MCF 10A (cell line): ENCODE measurements at regions not wholly inside any gene's neighbourhood (a gene's known extent, or its start where the extent isn't known, plus 50 kb on each side); places are given as distances from the start of the nearest gene placed in this dataset.

ENCODE experiments used
- BruUV-seq: library from RNA; stranded (reverse); fragments of 400-500 nt; replicated peaks from 2 replicates; lab custom pipeline; 2021; lab: Mats Ljungman, UMichigan
- CTCF ChIA-PET: fragments of 300-600 bp; sonication (Branson Sonifier 250); formaldehyde crosslinking; extraction: SDS; loops from one replicate; lab custom pipeline; 2021; ENCODE audit warnings: antibody characterized with exemption, inconsistent platforms; lab: Yijun Ruan, JAX
- POLR2A ChIA-PET: fragments of 300-600, 350-650 bp; sonication (Branson Sonifier 250); formaldehyde crosslinking; extraction: SDS; loops from one replicate; lab custom pipeline; 2020; ENCODE audit warnings: antibody characterized with exemption, inconsistent platforms; lab: Yijun Ruan, JAX
- DNase-seq: peaks from one replicate; pipeline ENCODE4 v3.0.0-alpha.2; 2018; ENCODE audit not compliant: unreplicated experiment
- H3K27ac Mint-ChIP-seq: one replicate; pipeline ENCODE4 v1.8.0; 2022; ENCODE audit warnings: mild to moderate bottlenecking, low read depth, mixed read lengths; ENCODE audit not compliant: unreplicated experiment
- H3K27me3 Mint-ChIP-seq: one replicate; pipeline ENCODE4 v1.8.0; 2022; ENCODE audit warnings: mixed read lengths; ENCODE audit not compliant: insufficient read depth, unreplicated experiment
- H3K36me3 Mint-ChIP-seq: one replicate; pipeline ENCODE4 v1.8.0; 2022; ENCODE audit warnings: mild to moderate bottlenecking, moderate library complexity, mixed read lengths; ENCODE audit not compliant: insufficient read depth, unreplicated experiment
- H3K4me1 Mint-ChIP-seq: one replicate; pipeline ENCODE4 v1.8.0; 2022; ENCODE audit warnings: mixed read lengths; ENCODE audit not compliant: insufficient read depth, unreplicated experiment
- H3K4me3 Mint-ChIP-seq: one replicate; pipeline ENCODE4 v1.8.0; 2022; ENCODE audit warnings: mild to moderate bottlenecking, moderate library complexity, mixed read lengths; ENCODE audit not compliant: unreplicated experiment
- H3K9me3 Mint-ChIP-seq: one replicate; pipeline ENCODE4 v1.8.0; 2022; ENCODE audit warnings: mixed read lengths; ENCODE audit not compliant: unreplicated experiment
- intact Hi-C: fragments of 100-400 bp; cut with micrococcal nuclease; formaldehyde crosslinking; loops from 2 replicates; pipeline ENCODE4 v1.14.1; 2022
- TF ChIP-seq, protein P1 (sequence below): fragments of 200-600 bp; IDR thresholded peaks from one replicate; pipeline ENCODE4 v1.8.0; 2022; ENCODE audit warnings: antibody characterized with exemption, mild to moderate bottlenecking; ENCODE audit not compliant: unreplicated experiment

DNA sequence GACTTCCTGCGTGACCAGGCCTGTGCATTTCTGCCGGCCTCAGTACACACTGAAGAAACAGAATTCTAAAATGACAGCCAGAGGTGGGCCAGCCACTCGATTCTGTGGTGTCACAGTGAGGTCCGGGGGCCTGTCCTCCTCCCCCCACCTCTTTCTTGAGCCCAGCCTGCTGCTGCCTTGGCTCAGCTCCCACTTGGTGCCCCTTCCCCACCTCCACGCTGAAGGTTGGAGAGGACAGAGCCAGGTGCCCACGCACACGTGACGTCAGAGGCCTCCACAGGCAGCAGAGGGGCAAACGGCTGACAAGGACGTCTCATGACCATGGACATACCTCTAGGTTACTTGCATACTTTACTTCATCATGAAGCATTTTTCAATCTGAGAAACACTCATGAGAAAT is 78.0 kb upstream of the SHANK2 start:
- ChIA-PET POLR2A (no interaction called here), CTCF (interaction anchor here (1.4 kb wide), 1 partner anchor 862 kb away, joined by 3 read pairs; no protein-coding TSS in a partner anchor)

DNA sequence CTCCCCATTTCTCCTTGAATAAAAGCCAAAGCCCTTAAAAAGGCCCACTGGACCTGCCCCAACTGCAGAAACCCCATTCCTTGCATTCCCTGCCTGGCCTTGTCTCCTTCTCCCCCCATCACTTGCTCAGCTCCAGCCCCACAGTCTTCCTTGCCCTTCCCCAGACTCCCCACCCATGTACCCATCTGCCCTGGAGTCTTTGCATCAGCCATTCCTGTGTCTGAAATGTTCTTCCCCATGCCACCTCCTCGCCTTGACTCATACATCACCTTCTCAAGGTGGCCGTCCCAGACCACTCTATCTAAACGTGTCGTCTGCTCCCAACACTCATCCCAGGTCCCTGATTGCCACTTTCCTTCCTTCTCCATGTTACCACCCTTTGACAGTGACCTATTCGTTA is 77.4 kb upstream of the SHANK2 start:
- Mint-ChIP-seq H3K36me3 (no peaks in the 10 kb centered on the region), H3K27ac (no peak overlapping the region), H3K9me3 (peaks cover 16% of the 10 kb centered on the region), H3K4me3 (no peak overlapping the region), H3K4me1 (no peaks in the 10 kb centered on the region), H3K27me3 (no peaks in the 10 kb centered on the region)
- POLR2A ChIA-PET, result no interaction called here
- CTCF ChIA-PET, result interaction anchor here (1.3 kb wide), 1 partner anchor 864 kb away, joined by 3 read pairs; no protein-coding TSS in a partner anchor
- TF ChIP-seq, protein P1, sequence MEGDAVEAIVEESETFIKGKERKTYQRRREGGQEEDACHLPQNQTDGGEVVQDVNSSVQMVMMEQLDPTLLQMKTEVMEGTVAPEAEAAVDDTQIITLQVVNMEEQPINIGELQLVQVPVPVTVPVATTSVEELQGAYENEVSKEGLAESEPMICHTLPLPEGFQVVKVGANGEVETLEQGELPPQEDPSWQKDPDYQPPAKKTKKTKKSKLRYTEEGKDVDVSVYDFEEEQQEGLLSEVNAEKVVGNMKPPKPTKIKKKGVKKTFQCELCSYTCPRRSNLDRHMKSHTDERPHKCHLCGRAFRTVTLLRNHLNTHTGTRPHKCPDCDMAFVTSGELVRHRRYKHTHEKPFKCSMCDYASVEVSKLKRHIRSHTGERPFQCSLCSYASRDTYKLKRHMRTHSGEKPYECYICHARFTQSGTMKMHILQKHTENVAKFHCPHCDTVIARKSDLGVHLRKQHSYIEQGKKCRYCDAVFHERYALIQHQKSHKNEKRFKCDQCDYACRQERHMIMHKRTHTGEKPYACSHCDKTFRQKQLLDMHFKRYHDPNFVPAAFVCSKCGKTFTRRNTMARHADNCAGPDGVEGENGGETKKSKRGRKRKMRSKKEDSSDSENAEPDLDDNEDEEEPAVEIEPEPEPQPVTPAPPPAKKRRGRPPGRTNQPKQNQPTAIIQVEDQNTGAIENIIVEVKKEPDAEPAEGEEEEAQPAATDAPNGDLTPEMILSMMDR, result no peak
- intact Hi-C loops, result no loop called here
- DNase-seq, result no peak
- no TSS peak for BruUV-seq

More for the DNA sequence above, 78.0 kb upstream of the SHANK2 start:
- Mint-ChIP-seq H3K36me3 (no peaks in the 10 kb centered on the region), H3K4me3 (no peak overlapping the region), H3K4me1 (no peaks in the 10 kb centered on the region), H3K27ac (no peak overlapping the region), H3K9me3 (peaks cover 11% of the 10 kb centered on the region), H3K27me3 (no peaks in the 10 kb centered on the region)
- intact Hi-C loops, result no loop called here
- DNase-seq, result no peak
- no TSS peak for BruUV-seq
- TF ChIP-seq, protein P1, result no peak

DNA sequence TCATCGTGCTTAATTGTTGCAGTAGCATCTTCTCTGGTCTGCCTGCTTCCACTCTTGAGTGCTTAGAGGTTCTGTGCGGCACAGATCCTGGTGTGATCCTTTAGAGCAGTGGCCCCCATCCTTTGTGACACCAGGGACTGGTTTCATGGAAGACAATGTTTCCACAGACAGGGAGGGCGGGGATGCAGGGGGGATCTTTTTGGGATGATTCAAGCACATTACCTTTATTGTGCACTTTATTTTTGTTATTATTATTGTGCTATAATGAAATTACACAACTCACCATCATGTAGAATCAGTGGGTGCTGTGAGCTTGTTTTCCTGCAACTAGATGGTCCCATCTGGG is 76.8 kb upstream of the SHANK2 start:
- ChIA-PET POLR2A (interaction anchor here (0.7 kb wide), 1 partner anchor 186 kb away, joined by 3 read pairs; no protein-coding TSS in a partner anchor), CTCF (interaction anchor here (0.5 to 1.3 kb wide), 5 partner anchors 30 to 863 kb away, joined by 3 to 5 read pairs (median 4); no protein-coding TSS in a partner anchor)
- H3K27me3 Mint-ChIP-seq, result no peaks in the 10 kb centered on the region
- H3K27ac Mint-ChIP-seq, result no peak overlapping the region
- no TSS peak for BruUV-seq
- intact Hi-C loops, result no loop called here
- TF ChIP-seq, protein P1, result no peak
- no peak for DNase-seq
- H3K4me1 Mint-ChIP-seq, result no peaks in the 10 kb centered on the region
- H3K36me3 Mint-ChIP-seq, result no peaks in the 10 kb centered on the region
- no peak overlapping the region for H3K4me3 Mint-ChIP-seq
- peaks cover 21% of the 10 kb centered on the region for H3K9me3 Mint-ChIP-seq

DNA sequence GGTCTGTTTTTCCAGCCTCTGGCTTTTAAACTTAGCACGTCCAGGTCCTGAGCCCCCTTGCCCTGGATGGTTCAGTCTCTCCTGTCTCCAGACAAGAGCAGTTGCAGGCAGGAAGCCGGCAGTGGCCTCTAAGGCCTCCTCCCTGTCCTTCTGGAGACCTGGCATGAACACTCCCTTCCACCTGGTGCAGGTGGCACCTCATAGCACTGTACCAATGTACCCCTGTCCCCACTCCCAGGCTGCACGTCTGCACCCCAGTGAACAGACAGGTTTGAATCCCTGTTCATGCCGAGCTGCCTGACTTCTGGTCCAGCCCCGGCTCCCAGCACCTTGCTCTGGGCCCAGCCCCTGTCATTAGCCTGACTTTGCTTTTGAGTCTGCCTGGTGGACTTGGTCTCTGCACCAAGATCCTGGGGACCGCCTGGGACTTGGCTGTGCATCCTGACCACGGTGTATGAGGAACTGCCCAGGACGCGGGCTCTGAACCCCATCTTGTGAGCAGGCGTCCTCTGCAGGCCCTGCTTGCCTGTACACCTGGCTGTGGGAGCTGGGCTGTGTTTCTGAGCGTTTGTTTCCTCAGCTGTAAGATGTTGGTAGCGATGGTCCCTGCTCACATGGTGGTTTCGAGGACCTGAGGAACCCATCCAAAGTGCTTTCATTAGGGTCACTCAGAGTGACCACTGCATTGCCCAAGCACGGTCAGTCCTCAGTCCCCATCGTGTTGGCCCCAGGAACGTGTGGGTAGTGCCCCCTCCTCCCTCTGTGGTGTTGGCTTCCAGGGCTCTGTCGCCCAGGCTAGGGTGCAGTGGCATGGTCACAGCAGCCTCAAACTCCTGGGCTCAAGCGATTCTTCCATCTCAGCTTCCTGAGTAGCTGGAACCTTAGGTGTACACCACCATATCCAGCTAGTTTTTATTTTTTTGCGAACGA is 75.0 kb upstream of the SHANK2 start:
- BruUV-seq, result no TSS peak
- no peak overlapping the region for H3K4me3 Mint-ChIP-seq

More for the DNA sequence above, 75.0 kb upstream of the SHANK2 start:
- ChIA-PET POLR2A (no interaction called here), CTCF (interaction anchor here (0.8 to 1.3 kb wide), 4 partner anchors 13 to 857 kb away, joined by 3 to 4 read pairs (median 3); no protein-coding TSS in a partner anchor)
- DNase-seq, result no peak
- Mint-ChIP-seq H3K27ac (no peak overlapping the region), H3K27me3 (no peaks in the 10 kb centered on the region), H3K4me1 (no peaks in the 10 kb centered on the region), H3K36me3 (no peaks in the 10 kb centered on the region), H3K9me3 (peaks cover 21% of the 10 kb centered on the region)
- TF ChIP-seq, protein P1, result no peak
- intact Hi-C loops, result no loop called here
